AG09319 (cell line): ENCODE measurements at regions not wholly inside any gene's neighbourhood (a gene's known extent, or its start where the extent isn't known, plus 50 kb on each side); places are given as distances from the start of the nearest gene placed in this dataset.

Source experiments
- DNase-seq: peaks from one replicate; pipeline ENCODE4 v3.0.0-alpha.2; 2010; ENCODE audit warnings: low read depth; ENCODE audit errors: extremely low read depth
- TF ChIP-seq, protein P1 (sequence below): IDR thresholded peaks from 2 replicates; pipeline ENCODE4 v1.5.1; 2011; ENCODE audit warnings: low read depth, mild to moderate bottlenecking, inconsistent platforms, low read length, moderate library complexity

DNA sequence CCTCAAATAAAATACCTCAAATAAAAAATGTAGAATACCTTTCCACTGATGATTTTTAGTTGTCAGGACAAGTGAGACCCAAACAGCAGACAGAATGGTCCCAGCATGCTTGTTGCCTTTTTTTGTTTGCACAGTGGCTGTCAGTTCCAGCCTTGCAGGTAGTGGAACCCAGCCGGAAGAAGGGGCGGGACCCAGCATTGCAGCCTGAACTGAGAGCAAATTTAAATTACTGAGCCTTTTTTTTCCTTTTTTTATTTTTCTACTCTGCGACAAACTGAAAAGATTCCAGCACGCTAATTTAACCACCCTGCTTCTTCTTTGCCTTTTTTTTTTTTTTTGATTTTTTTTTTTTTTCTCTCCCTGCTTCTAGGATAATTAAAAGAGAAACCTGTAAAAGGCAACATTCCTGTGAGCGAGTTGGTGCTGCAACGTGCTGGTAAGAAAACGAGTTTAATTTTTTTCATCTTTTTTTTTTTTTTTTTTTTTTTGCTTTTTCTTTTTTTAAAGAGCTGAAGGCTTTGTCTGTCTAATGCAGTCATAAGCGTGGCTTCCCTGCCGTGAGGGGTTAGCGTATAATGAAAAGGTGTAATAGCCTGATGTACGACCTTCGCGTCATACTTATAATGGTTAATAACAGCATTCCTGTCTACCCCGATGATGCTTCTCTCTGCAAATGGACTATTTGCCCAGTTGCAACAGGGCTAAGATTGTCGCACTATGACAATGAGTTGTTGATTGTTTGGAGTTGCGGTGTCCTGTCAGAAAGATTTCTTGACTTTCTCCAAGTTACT, 555.3 kb upstream of the CELF2 start:
- no peak for DNase-seq

DNA sequence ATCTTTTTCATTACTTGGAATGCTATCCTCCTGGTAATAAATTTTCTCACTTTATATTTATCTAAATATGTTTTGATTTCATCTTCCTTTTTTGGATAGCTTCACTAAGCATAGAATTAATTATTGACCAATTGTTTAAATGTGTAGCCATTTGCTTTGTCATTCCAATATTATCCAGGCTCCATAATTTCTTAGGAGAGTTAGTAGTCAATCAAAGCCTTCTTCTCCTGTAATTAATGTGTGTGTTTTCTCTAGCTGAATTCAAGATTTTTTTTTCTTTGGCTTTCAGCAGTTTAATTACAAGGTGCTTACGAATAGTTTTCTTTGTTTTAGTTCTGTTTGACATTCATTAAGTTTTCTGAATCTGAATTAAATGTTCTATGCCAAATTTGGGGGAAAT, 545.9 kb upstream of the CELF2 start:
- no peak for DNase-seq
- TF ChIP-seq, protein P1, sequence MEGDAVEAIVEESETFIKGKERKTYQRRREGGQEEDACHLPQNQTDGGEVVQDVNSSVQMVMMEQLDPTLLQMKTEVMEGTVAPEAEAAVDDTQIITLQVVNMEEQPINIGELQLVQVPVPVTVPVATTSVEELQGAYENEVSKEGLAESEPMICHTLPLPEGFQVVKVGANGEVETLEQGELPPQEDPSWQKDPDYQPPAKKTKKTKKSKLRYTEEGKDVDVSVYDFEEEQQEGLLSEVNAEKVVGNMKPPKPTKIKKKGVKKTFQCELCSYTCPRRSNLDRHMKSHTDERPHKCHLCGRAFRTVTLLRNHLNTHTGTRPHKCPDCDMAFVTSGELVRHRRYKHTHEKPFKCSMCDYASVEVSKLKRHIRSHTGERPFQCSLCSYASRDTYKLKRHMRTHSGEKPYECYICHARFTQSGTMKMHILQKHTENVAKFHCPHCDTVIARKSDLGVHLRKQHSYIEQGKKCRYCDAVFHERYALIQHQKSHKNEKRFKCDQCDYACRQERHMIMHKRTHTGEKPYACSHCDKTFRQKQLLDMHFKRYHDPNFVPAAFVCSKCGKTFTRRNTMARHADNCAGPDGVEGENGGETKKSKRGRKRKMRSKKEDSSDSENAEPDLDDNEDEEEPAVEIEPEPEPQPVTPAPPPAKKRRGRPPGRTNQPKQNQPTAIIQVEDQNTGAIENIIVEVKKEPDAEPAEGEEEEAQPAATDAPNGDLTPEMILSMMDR = no peak

More for the DNA sequence above, 555.3 kb upstream of the CELF2 start:
- TF ChIP-seq, protein P1 = no peak

DNA sequence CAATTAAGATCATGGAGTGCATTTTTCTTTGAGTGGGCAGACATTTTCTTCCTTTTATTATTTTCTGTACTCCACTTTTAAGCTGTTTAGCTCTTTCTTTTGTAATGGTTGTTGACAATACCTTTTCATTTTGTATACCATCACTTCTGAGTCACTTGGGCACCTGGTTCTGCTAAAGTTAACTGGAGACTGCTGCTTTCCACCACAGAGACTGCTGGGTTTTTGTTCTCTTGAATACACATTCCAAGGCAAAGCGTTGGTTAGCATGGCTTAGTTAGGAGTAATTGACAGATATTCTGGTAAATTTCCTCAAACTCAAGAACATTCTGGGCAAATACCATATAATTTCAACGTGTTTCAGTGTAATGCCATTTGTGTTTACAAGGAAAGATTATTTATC, 541.9 kb upstream of the CELF2 start:
- TF ChIP-seq, protein P1 = no peak
- no peak for DNase-seq

DNA sequence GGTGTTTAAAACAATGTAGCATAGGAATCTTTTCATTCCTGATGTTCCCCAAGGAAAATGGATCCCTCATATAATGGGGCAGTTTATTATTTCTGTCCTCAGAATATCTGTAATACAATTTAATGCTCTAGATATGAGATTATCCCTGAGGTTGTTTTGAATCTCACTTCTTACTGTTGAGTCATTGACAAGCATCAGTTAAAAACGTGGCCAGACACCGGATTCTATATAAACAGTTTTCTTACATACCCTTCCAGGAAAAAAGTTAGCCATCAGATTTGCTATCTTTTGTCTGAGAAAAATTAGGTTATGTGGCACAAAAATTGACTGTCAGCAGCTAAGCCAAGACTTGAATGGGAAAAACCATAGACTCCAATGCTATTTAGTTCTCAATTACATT, 539.8 kb upstream of the CELF2 start:
- no peak for DNase-seq

DNA sequence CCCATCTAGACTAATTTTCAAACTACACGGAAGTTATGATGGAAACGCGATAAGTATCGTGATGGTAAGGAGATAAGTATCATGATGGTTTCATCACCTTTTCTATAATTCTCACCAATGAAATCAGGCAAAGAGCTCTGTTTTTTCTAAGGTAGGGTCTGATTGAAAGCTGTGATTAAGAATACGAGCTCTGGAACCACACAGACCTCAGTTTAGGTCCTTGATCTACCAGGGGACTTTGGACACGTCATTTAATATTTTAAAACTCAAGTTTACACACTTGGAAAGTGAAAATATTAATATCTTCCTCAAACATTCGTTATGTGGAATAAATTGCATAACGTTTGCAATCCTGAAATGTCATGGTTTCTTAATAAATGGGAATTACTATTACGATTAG, 538.2 kb upstream of the CELF2 start:
- DNase-seq = no peak
- TF ChIP-seq, protein P1 = no peak

More for the DNA sequence above, 539.8 kb upstream of the CELF2 start:
- TF ChIP-seq, protein P1 = no peak

DNA sequence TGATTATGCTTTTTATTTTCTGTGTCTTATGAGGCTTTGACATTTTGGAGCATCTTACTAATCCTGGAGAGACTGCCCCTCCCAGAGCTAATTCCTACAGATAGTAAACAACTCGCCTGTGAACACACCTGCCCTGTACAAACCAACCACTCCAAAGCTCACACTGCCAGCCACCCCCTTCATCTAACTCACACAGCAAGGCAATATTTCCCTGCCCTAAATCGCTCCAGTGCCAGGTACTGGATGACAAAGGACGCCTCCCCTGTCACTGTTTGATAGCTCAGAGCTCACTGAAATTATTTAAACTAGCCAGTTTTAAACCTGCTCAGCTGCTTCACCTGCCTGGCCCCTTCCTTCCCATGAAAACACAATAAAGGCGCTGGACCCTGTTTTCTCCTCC, 535.1 kb upstream of the CELF2 start:
- TF ChIP-seq, protein P1 = no peak
- no peak for DNase-seq

DNA sequence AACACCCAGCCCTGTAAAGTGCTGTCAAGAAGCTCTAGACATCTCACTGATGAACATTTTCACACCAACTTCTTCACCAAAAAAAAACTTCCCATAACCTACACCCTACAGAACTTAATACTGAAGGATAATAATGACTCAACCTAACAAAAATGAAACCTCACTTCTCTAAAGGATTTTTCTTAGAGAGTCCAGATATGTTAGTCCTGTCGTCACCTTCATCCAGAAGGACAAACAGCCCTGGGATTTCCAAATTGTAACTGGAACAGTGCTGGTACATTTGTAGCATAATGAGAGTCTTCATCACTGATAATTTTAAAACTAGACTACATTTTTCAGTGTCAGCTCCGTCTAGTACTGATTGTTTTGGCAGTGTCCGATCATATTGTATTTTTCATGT, 528.6 kb upstream of the CELF2 start:
- DNase-seq = no peak
- TF ChIP-seq, protein P1 = no peak
